ENCODE measurements at regions not wholly inside any gene's neighbourhood (a gene's known extent, or its start where the extent isn't known, plus 50 kb on each side); places are given as distances from the start of the nearest gene placed in this dataset.

DNA sequence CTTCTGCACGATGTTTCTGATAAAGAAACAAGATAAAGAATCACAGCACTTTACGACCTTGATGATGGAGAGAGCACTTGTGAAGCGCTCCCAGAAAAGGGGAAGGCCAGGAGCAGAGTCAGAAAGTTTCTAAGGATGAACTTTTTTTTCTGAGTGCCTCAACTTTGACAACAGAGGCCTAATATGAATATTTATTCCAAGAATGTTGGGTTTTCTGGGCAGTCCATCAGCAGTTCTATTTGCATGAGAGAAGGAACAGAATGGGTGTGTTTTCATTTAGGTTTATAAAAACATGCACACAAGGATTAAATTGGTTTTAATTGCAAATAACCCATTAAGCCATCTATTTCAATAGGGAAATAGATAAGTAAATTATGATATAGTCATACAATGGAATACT is 204.9 kb downstream of the SIM1 start:
- H3K4me1 ChIP-seq (ENCODE audit: low read depth) = no peaks in the 10 kb centered on the region
- TF ChIP-seq, protein P1, sequence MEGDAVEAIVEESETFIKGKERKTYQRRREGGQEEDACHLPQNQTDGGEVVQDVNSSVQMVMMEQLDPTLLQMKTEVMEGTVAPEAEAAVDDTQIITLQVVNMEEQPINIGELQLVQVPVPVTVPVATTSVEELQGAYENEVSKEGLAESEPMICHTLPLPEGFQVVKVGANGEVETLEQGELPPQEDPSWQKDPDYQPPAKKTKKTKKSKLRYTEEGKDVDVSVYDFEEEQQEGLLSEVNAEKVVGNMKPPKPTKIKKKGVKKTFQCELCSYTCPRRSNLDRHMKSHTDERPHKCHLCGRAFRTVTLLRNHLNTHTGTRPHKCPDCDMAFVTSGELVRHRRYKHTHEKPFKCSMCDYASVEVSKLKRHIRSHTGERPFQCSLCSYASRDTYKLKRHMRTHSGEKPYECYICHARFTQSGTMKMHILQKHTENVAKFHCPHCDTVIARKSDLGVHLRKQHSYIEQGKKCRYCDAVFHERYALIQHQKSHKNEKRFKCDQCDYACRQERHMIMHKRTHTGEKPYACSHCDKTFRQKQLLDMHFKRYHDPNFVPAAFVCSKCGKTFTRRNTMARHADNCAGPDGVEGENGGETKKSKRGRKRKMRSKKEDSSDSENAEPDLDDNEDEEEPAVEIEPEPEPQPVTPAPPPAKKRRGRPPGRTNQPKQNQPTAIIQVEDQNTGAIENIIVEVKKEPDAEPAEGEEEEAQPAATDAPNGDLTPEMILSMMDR (IDR thresholded peaks at IDR 0.05) = no peak
- intact Hi-C loops (cut with DNase I, micrococcal nuclease) = no loop called here
- H3K9me3 ChIP-seq = no peaks in the 10 kb centered on the region
- H3K4me3 ChIP-seq = no peak overlapping the region
- DNase-seq (no peak), ATAC-seq (no peak)
- H3K36me3 ChIP-seq (ENCODE audit: low read depth) = no peaks in the 10 kb centered on the region

DNA sequence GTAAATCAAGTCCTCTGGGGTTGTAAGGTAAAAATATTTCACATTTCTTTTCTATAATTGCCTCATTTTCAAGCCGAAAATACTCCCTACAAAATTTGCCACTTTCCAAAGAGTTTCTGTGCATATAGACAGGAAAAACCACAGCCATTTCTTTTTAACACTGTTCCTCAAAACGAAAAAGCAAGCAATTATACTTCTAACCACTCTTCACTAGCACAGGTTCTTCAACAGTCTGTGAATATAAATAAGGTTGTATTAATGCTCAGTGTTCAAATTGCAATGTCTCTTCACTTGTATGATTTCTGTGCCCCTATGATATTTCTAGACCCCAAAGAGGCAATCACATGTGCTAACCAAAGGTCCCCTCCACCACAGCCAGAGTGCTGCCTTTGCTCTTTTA is 206.0 kb downstream of the SIM1 start:
- intact Hi-C loops (cut with DNase I, micrococcal nuclease) = no loop called here
- Histone ChIP-seq H3K36me3 (ENCODE audit: low read depth) (no peaks in the 10 kb centered on the region), H3K4me1 (ENCODE audit: low read depth) (no peaks in the 10 kb centered on the region), H3K4me3 (no peak overlapping the region), H3K9me3 (no peaks in the 10 kb centered on the region)
- TF ChIP-seq, protein P1 (IDR thresholded peaks at IDR 0.05) = no peak
- no peak for ATAC-seq
- no peak for DNase-seq

DNA sequence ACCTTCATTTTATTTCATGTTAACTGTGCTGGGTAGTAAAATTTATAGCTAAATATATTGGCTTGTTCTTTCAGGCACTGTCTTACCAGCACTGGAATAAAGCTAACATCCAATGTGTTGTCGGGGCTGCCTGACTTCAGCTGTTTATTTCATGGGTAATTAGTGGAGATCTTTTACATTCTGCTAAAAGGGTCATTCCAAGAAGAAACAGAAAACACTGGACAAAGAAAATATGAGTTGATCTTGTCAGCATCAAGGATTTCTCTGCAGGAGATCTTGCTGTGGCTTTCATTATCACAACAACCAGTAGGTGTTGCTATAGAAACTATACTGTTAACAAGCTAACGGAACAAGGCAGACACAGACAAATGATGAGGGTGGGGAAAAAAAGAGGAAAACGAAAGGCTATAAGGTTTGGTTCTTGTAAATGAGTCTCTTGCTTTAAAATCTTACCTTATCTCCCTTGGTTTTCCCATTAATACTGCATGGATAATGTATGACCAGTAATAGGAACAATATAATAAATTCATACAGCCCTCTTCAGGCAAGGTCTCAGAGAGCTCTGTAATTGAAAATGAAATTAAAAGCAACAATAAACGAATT is 206.8 kb downstream of the SIM1 start:
- DNase-seq (no peak), ATAC-seq (no peak)
- H3K36me3 ChIP-seq (ENCODE audit: low read depth) = no peaks in the 10 kb centered on the region
- no peaks in the 10 kb centered on the region for H3K4me1 ChIP-seq (ENCODE audit: low read depth)
- H3K9me3 ChIP-seq = no peaks in the 10 kb centered on the region
- intact Hi-C loops (cut with DNase I, micrococcal nuclease) = no loop called here
- no peak overlapping the region for H3K4me3 ChIP-seq
- TF ChIP-seq, protein P1 (IDR thresholded peaks at IDR 0.05) = no peak

DNA sequence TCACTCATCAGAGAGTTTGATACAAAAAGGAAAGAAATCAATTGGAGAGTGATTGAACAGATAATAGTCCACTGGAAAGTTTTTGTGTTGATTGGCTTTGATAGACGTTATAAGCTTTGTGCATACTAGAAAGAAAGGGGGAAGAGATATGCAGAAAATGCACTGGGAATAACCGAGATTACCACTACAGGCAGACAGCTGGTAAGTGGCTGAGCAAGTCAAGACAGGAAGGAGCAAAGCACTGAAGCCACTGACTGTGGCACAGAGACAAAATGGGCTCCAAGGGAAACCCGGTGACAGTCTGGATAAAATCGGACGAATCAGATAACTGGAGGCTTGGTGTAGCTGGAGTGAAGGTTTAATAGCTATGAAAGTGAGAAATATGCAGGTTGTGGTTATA is 209.0 kb downstream of the SIM1 start:
- Histone ChIP-seq H3K9me3 (no peaks in the 10 kb centered on the region), H3K4me1 (ENCODE audit: low read depth) (no peaks in the 10 kb centered on the region), H3K36me3 (ENCODE audit: low read depth) (no peaks in the 10 kb centered on the region), H3K4me3 (no peak overlapping the region)
- intact Hi-C loops (cut with DNase I, micrococcal nuclease) = no loop called here
- DNase-seq (no peak), ATAC-seq (no peak)
- TF ChIP-seq, protein P1 (IDR thresholded peaks at IDR 0.05) = no peak

DNA sequence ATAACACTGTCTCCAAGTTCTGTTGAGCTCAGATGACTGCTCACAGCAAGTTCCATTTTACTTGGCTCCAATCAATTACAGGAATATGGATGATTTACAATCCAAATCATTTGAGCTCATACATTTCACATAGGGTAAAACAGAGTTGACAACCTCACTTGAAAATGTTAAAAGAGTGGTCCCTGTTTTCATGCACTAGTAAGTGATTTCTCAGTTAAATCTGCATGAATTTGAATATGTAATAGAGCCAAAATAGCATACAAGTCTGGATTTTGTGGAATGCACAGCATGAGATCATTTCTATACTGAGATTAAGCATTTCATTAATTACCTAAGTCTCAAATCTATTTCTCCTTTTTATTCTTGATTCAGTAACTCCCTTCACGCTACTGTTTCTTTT is 217.6 kb downstream of the SIM1 start:
- no peak for ATAC-seq
- DNase-seq = no peak
- intact Hi-C loops (cut with DNase I, micrococcal nuclease) = no loop called here
- H3K4me3 ChIP-seq = no peak overlapping the region
- H3K4me1 ChIP-seq (ENCODE audit: low read depth) = no peaks in the 10 kb centered on the region
- TF ChIP-seq, protein P1 (IDR thresholded peaks at IDR 0.05) = no peak
- H3K9me3 ChIP-seq = no peaks in the 10 kb centered on the region
- H3K36me3 ChIP-seq (ENCODE audit: low read depth) = no peaks in the 10 kb centered on the region

DNA sequence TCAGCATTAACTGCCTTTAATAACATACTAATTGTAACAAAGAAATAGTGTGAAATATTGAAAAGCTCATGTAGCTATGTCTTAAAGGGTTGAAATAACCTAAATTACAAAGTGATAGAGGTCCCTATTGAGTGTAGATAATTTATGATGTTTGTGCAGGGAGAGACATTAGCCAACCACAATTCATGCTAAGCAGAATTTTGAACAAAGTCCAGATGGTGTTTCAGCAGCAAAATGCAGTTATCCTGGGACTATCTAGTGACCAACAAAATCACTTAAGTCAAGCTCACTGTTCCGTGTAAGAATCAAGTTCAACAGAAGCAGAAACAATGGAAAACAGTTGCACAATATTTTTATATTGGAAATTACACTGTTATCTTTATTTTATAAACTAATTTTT is 218.5 kb downstream of the SIM1 start:
- TF ChIP-seq, protein P1 (IDR thresholded peaks at IDR 0.05) = no peak
- ATAC-seq (no peak), DNase-seq (no peak)
- Histone ChIP-seq H3K9me3 (no peaks in the 10 kb centered on the region), H3K4me3 (no peak overlapping the region), H3K4me1 (ENCODE audit: low read depth) (no peaks in the 10 kb centered on the region), H3K36me3 (ENCODE audit: low read depth) (no peaks in the 10 kb centered on the region)
- intact Hi-C loops (cut with DNase I, micrococcal nuclease) = no loop called here

Data from mucosa of descending colon (tissue), 3 donors.